H7 (cell line): ENCODE measurements at regions not wholly inside any gene's neighbourhood (a gene's known extent, or its start where the extent isn't known, plus 50 kb on each side); places are given as distances from the start of the nearest gene placed in this dataset.

Source experiments
- DNase-seq: peaks from one replicate; pipeline ENCODE4 v3.0.0; 2012
- H3K27me3 ChIP-seq: 2 replicates; pipeline ENCODE4 v1.6.0; 2011; ENCODE audit warnings: mild to moderate bottlenecking, low read length; ENCODE audit not compliant: control insufficient read depth, insufficient read depth
- H3K36me3 ChIP-seq: replicated peaks from 2 replicates; pipeline ENCODE4 v1.5.1; 2011; ENCODE audit warnings: low read length; ENCODE audit not compliant: control insufficient read depth, insufficient read depth
- H3K4me3 ChIP-seq: 2 replicates; pipeline ENCODE4 v1.5.1; 2011; ENCODE audit warnings: low read depth, mild to moderate bottlenecking, control low read depth, low read length, moderate library complexity; ENCODE audit not compliant: insufficient read depth

- no peaks in the 10 kb centered on the region for H3K27me3 ChIP-seq
- no peak overlapping the region for H3K4me3 ChIP-seq
- DNase-seq = no peak
- no peaks in the 10 kb centered on the region for H3K36me3 ChIP-seq
Measured at GRCh38 chr6:62362097-62362496, 76.1 kb upstream of the KHDRBS2 start.

- H3K27me3 ChIP-seq = no peaks in the 10 kb centered on the region
- DNase-seq = no peak
- H3K36me3 ChIP-seq = no peaks in the 10 kb centered on the region
Measured at GRCh38 chr6:62357835-62358234, 71.8 kb upstream of the KHDRBS2 start.

GRCh38 chr6:62354261-62354660, 68.2 kb upstream of the KHDRBS2 start:
- no peaks in the 10 kb centered on the region for H3K27me3 ChIP-seq
- no peak for DNase-seq
- no peaks in the 10 kb centered on the region for H3K36me3 ChIP-seq
- H3K4me3 ChIP-seq = no peak overlapping the region

More at GRCh38 chr6:62357835-62358234, 71.8 kb upstream of the KHDRBS2 start:
- H3K4me3 ChIP-seq = no peak overlapping the region

GRCh38 chr6:62345962-62346689, 60.1 kb upstream of the KHDRBS2 start:
- no peak overlapping the region for H3K4me3 ChIP-seq
- no peaks in the 10 kb centered on the region for H3K27me3 ChIP-seq
- H3K36me3 ChIP-seq = no peaks in the 10 kb centered on the region
- no peak for DNase-seq

GRCh38 chr6:62345446-62345845, 59.4 kb upstream of the KHDRBS2 start:
- DNase-seq = no peak
- Histone ChIP-seq H3K4me3 (no peak overlapping the region), H3K36me3 (no peaks in the 10 kb centered on the region), H3K27me3 (no peaks in the 10 kb centered on the region)

- H3K4me3 ChIP-seq = no peak overlapping the region
- H3K27me3 ChIP-seq = no peaks in the 10 kb centered on the region
- DNase-seq = no peak
- H3K36me3 ChIP-seq = no peaks in the 10 kb centered on the region
Measured at GRCh38 chr6:62344850-62345249, 58.8 kb upstream of the KHDRBS2 start.

- no peak for DNase-seq
- no peak overlapping the region for H3K4me3 ChIP-seq
- H3K27me3 ChIP-seq = no peaks in the 10 kb centered on the region
- no peaks in the 10 kb centered on the region for H3K36me3 ChIP-seq
Measured at GRCh38 chr6:62338477-62338876, 52.5 kb upstream of the KHDRBS2 start.
